PC-3 (cell line): ENCODE measurements at regions not wholly inside any gene's neighbourhood (a gene's known extent, or its start where the extent isn't known, plus 50 kb on each side); places are given as distances from the start of the nearest gene placed in this dataset.

ENCODE experiments used
- ATAC-seq: fragments of 200-7000 bp; cut with Tn5 transposase; 2 replicates; pipeline ENCODE4 v1.9.1; 2020; ENCODE audit warnings: mild to moderate bottlenecking, moderate library complexity
- BruUV-seq: library from RNA; stranded (reverse); fragments of 400-500 nt; replicated peaks from 2 replicates; lab custom pipeline; 2021; lab: Mats Ljungman, UMichigan
- CTCF ChIA-PET: fragments of 300-600 bp; sonication (Branson Sonifier 250); formaldehyde crosslinking; loops from one replicate; lab custom pipeline; 2022; ENCODE audit warnings: antibody characterized with exemption; lab: Charles Lee
- POLR2A ChIA-PET: fragments of 300-600 bp; sonication (Branson Sonifier 250); formaldehyde crosslinking; loops from one replicate; lab custom pipeline; 2022; ENCODE audit warnings: antibody characterized with exemption; ENCODE audit not compliant: unreplicated experiment; lab: Charles Lee
- DNase-seq: peaks from one replicate; pipeline ENCODE4 v3.0.0-alpha.2; 2015
- H2AFZ ChIP-seq: fragments of 300-600 bp; sonication (generic); 2 replicates; pipeline ENCODE4 v1.6.0; 2016; ENCODE audit warnings: antibody characterized with exemption, low read length
- H3F3A ChIP-seq: fragments of 300-600 bp; sonication (generic); one replicate; pipeline ENCODE4 v1.6.0; 2017; ENCODE audit warnings: antibody characterized with exemption, low read length, control low read depth, mild to moderate bottlenecking; ENCODE audit not compliant: unreplicated experiment
- H3K27ac ChIP-seq: fragments of 300-600 bp; sonication (generic); 2 replicates; pipeline ENCODE4 v1.5.1; 2016; ENCODE audit warnings: mild to moderate bottlenecking, low read length
- H3K27me3 ChIP-seq: fragments of 300-600 bp; sonication (generic); 2 replicates; pipeline ENCODE4 v1.6.1; 2016; ENCODE audit warnings: low read length, mixed read lengths
- H3K36me3 ChIP-seq: fragments of 300-600 bp; sonication (generic); 2 replicates; pipeline ENCODE4 v1.6.1; 2016; ENCODE audit warnings: low read depth, mixed run types, low read length, mixed read lengths
- H3K4me1 ChIP-seq: fragments of 300-600 bp; sonication (generic); 2 replicates; pipeline ENCODE4 v1.5.1; 2016; ENCODE audit warnings: low read length; ENCODE audit not compliant: insufficient read depth
- H3K4me2 ChIP-seq: fragments of 300-600 bp; sonication (generic); 2 replicates; pipeline ENCODE4 v1.6.0; 2016; ENCODE audit warnings: low read length
- H3K4me3 ChIP-seq: fragments of 300-600 bp; sonication (generic); 2 replicates; pipeline ENCODE4 v1.5.1; 2016; ENCODE audit warnings: mild to moderate bottlenecking, low read length, mixed read lengths
- H3K79me2 ChIP-seq: fragments of 300-600 bp; sonication (generic); 2 replicates; pipeline ENCODE4 v1.6.1; 2017; ENCODE audit warnings: low read length, mixed read lengths
- H3K9ac ChIP-seq: fragments of 300-600 bp; sonication (generic); 2 replicates; pipeline ENCODE4 v1.6.0; 2016; ENCODE audit warnings: mild to moderate bottlenecking, low read length
- H3K9me2 ChIP-seq: fragments of 300-600 bp; sonication (generic); replicated peaks from 2 replicates; pipeline ENCODE4 v1.6.1; 2016; ENCODE audit warnings: mixed run types, low read length, mixed read lengths
- H3K9me3 ChIP-seq: fragments of 300-600 bp; sonication (generic); 2 replicates; pipeline ENCODE4 v1.6.1; 2016; ENCODE audit warnings: low read length, mixed read lengths
- H4K20me1 ChIP-seq: fragments of 300-600 bp; sonication (generic); 2 replicates; pipeline ENCODE4 v1.6.1; 2016; ENCODE audit warnings: low read length, mixed read lengths
- CTCF ChIP-seq: fragments of 300-600 bp; sonication (generic); conservative IDR thresholded peaks from 2 replicates; pipeline ENCODE4 v1.5.1; 2017; ENCODE audit warnings: antibody characterized with exemption, low read depth, mild to moderate bottlenecking, low read length
- EZH2 ChIP-seq: fragments of 300-600 bp; sonication (generic); IDR thresholded peaks from one replicate; pipeline ENCODE4 v1.6.1; 2017; ENCODE audit warnings: antibody characterized with exemption, mild to moderate bottlenecking, low read length; ENCODE audit not compliant: unreplicated experiment
- EZH2phosphoT487 ChIP-seq: fragments of 300-600 bp; sonication (generic); IDR thresholded peaks from 2 replicates; pipeline ENCODE4 v1.6.1; 2018; ENCODE audit warnings: mild to moderate bottlenecking, antibody characterized with exemption, low read length, borderline replicate concordance
- intact Hi-C: fragments of 100-400 bp; cut with micrococcal nuclease; formaldehyde crosslinking; loops from 2 replicates; pipeline ENCODE4 v1.9.0; 2023

GRCh38 chr1:81004011-81004410 is 796.7 kb upstream of the ADGRL2 start:
- H3K36me3 ChIP-seq = no peaks in the 10 kb centered on the region
- ATAC-seq (no peak), DNase-seq (no peak)
- no peaks in the 10 kb centered on the region for H3F3A ChIP-seq
- ChIA-PET CTCF (no interaction called here), POLR2A (no interaction called here)
- H3K9me2 ChIP-seq = no peaks in the 10 kb centered on the region
- H4K20me1 ChIP-seq = no peaks in the 10 kb centered on the region
- H3K27me3 ChIP-seq = no peaks in the 10 kb centered on the region
- H3K27ac ChIP-seq = no peak overlapping the region
- H3K9ac ChIP-seq = no peak overlapping the region
- H3K4me1 ChIP-seq = no peaks in the 10 kb centered on the region
- no peaks in the 10 kb centered on the region for H3K79me2 ChIP-seq
- H3K9me3 ChIP-seq = no peaks in the 10 kb centered on the region
- no TSS peak for BruUV-seq
- no peak for TF ChIP-seq CTCF
- TF ChIP-seq EZH2phosphoT487 = no peak
- TF ChIP-seq EZH2 = no peak
- H3K4me3 ChIP-seq = no peak overlapping the region
- intact Hi-C loops = no loop called here
- H3K4me2 ChIP-seq = no peak overlapping the region
- no peak overlapping the region for H2AFZ ChIP-seq

GRCh38 chr1:80994934-80995333 is 805.8 kb upstream of the ADGRL2 start:
- no peak for TF ChIP-seq EZH2
- no peak for TF ChIP-seq CTCF
- no peak for TF ChIP-seq EZH2phosphoT487
- ATAC-seq = no peak
- DNase-seq = no peak

GRCh38 chr1:80994038-80994437 is 806.7 kb upstream of the ADGRL2 start:
- ChIA-PET POLR2A (no interaction called here), CTCF (no interaction called here)
- Histone ChIP-seq H3K36me3 (no peaks in the 10 kb centered on the region), H3F3A (no peaks in the 10 kb centered on the region), H3K4me1 (no peaks in the 10 kb centered on the region), H3K4me3 (no peak overlapping the region), H3K9me3 (no peaks in the 10 kb centered on the region), H3K9ac (no peak overlapping the region), H3K27me3 (no peaks in the 10 kb centered on the region), H3K27ac (no peak overlapping the region), H2AFZ (no peak overlapping the region), H3K9me2 (no peaks in the 10 kb centered on the region), H3K4me2 (no peak overlapping the region), H3K79me2 (no peaks in the 10 kb centered on the region), H4K20me1 (no peaks in the 10 kb centered on the region)
- no peak for TF ChIP-seq EZH2
- no peak for TF ChIP-seq EZH2phosphoT487
- no peak for TF ChIP-seq CTCF
- no TSS peak for BruUV-seq
- ATAC-seq (no peak), DNase-seq (no peak)
- intact Hi-C loops = no loop called here

More at GRCh38 chr1:80994934-80995333, 805.8 kb upstream of the ADGRL2 start:
- H3K9me2 ChIP-seq = no peaks in the 10 kb centered on the region
- no peaks in the 10 kb centered on the region for H3K36me3 ChIP-seq
- ChIA-PET POLR2A (no interaction called here), CTCF (no interaction called here)
- intact Hi-C loops = no loop called here
- no peak overlapping the region for H3K4me3 ChIP-seq
- no peaks in the 10 kb centered on the region for H3F3A ChIP-seq
- H3K4me1 ChIP-seq = no peaks in the 10 kb centered on the region
- H3K79me2 ChIP-seq = no peaks in the 10 kb centered on the region
- H3K4me2 ChIP-seq = no peak overlapping the region
- no peak overlapping the region for H3K9ac ChIP-seq
- H3K27me3 ChIP-seq = no peaks in the 10 kb centered on the region
- H4K20me1 ChIP-seq = no peaks in the 10 kb centered on the region
- no peak overlapping the region for H2AFZ ChIP-seq
- no peak overlapping the region for H3K27ac ChIP-seq
- BruUV-seq = no TSS peak
- H3K9me3 ChIP-seq = no peaks in the 10 kb centered on the region
